ENCODE measurements at regions not wholly inside any gene's neighbourhood (a gene's known extent, or its start where the extent isn't known, plus 50 kb on each side); places are given as distances from the start of the nearest gene placed in this dataset.

- TF ChIP-seq CTCF (IDR thresholded peaks at IDR 0.05) (no peak), POLR2A (IDR thresholded peaks at IDR 0.05) (no peak)
These were observed 495.9 kb upstream of the PROK2 start for GRCh38 chr3:72280876-72281275.
